MM.1S (cell line): ENCODE measurements at regions not wholly inside any gene's neighbourhood (a gene's known extent, or its start where the extent isn't known, plus 50 kb on each side); places are given as distances from the start of the nearest gene placed in this dataset.

Source experiments
- DNase-seq: peaks from one replicate; pipeline ENCODE4 v3.0.0-alpha.2; 2015
- H2AFZ ChIP-seq: fragments of 300-600 bp; sonication (generic); 2 replicates; pipeline ENCODE4 v1.6.0; 2016; ENCODE audit warnings: antibody characterized with exemption, low read length
- H3F3A ChIP-seq: fragments of 300-600 bp; sonication (generic); 2 replicates; pipeline ENCODE4 v1.6.1; 2016; ENCODE audit warnings: mild to moderate bottlenecking, antibody characterized with exemption, low read length, moderate library complexity, mixed read lengths; ENCODE audit not compliant: insufficient read depth
- H3K27ac ChIP-seq: fragments of 300-600 bp; sonication (generic); 2 replicates; pipeline ENCODE4 v1.5.1; 2016; ENCODE audit warnings: mild to moderate bottlenecking, low read length
- H3K27me3 ChIP-seq: fragments of 300-600 bp; sonication (generic); replicated peaks from 2 replicates; pipeline ENCODE4 v1.6.0; 2016; ENCODE audit warnings: low read length; ENCODE audit not compliant: insufficient read depth
- H3K36me3 ChIP-seq: fragments of 300-600 bp; sonication (generic); replicated peaks from 2 replicates; pipeline ENCODE4 v1.6.1; 2016; ENCODE audit warnings: mild to moderate bottlenecking, low read length, mixed read lengths; ENCODE audit not compliant: insufficient read depth
- H3K4me1 ChIP-seq: fragments of 300-600 bp; sonication (generic); 2 replicates; pipeline ENCODE4 v1.6.1; 2016; ENCODE audit warnings: low read length, mixed read lengths
- H3K4me2 ChIP-seq: fragments of 300-600 bp; sonication (generic); 2 replicates; pipeline ENCODE4 v1.6.0; 2016; ENCODE audit warnings: low read depth, low read length
- H3K4me3 ChIP-seq: fragments of 300-600 bp; sonication (generic); 2 replicates; pipeline ENCODE4 v1.5.1; 2016; ENCODE audit warnings: low read length, mixed read lengths
- H3K79me2 ChIP-seq: fragments of 300-600 bp; sonication (generic); 2 replicates; pipeline ENCODE4 v1.6.1; 2016; ENCODE audit warnings: mixed run types, low read length, mixed read lengths
- H3K9ac ChIP-seq: fragments of 300-600 bp; sonication (generic); 2 replicates; pipeline ENCODE4 v1.6.1; 2016; ENCODE audit warnings: low read length, mixed read lengths
- H3K9me2 ChIP-seq: fragments of 300-600 bp; sonication (generic); replicated peaks from 2 replicates; pipeline ENCODE4 v1.6.1; 2016; ENCODE audit warnings: mild to moderate bottlenecking, low read length, mixed read lengths; ENCODE audit not compliant: insufficient read depth
- H3K9me3 ChIP-seq: fragments of 300-600 bp; sonication (generic); replicated peaks from 2 replicates; pipeline ENCODE4 v1.6.1; 2016; ENCODE audit warnings: mild to moderate bottlenecking, low read length, mixed read lengths; ENCODE audit not compliant: insufficient read depth
- H4K20me1 ChIP-seq: fragments of 300-600 bp; sonication (generic); 2 replicates; pipeline ENCODE4 v1.6.1; 2016; ENCODE audit warnings: mild to moderate bottlenecking, low read length, moderate library complexity, mixed read lengths; ENCODE audit not compliant: insufficient read depth
- CTCF ChIP-seq: fragments of 300-600 bp; sonication (generic); IDR thresholded peaks from 2 replicates; pipeline ENCODE4 v1.5.1; 2016; ENCODE audit warnings: antibody characterized with exemption, low read length, mixed read lengths
- EZH2 ChIP-seq: fragments of 300-600 bp; sonication (generic); optimal IDR thresholded peaks from 2 replicates; pipeline ENCODE3; 2017; ENCODE audit warnings: low read depth, mild to moderate bottlenecking, antibody characterized with exemption, low read length, mixed read lengths
- EZH2phosphoT487 ChIP-seq: fragments of 300-600 bp; sonication (generic); IDR thresholded peaks from 2 replicates; pipeline ENCODE4 v1.6.1; 2018; ENCODE audit warnings: antibody characterized with exemption, low read length

- DNase-seq, result no peak
- Histone ChIP-seq H2AFZ (no peak overlapping the region), H3K9me3 (no peaks in the 10 kb centered on the region), H3K4me3 (no peak overlapping the region), H3K36me3 (no peaks in the 10 kb centered on the region), H3K9me2 (no peaks in the 10 kb centered on the region), H3F3A (no peaks in the 10 kb centered on the region), H3K9ac (no peak overlapping the region), H3K4me2 (no peak overlapping the region), H4K20me1 (no peaks in the 10 kb centered on the region), H3K27me3 (no peaks in the 10 kb centered on the region), H3K4me1 (no peaks in the 10 kb centered on the region), H3K27ac (no peak overlapping the region), H3K79me2 (no peaks in the 10 kb centered on the region)
- TF ChIP-seq EZH2, result no peak
- TF ChIP-seq CTCF, result no peak
- no peak for TF ChIP-seq EZH2phosphoT487
These were observed 330.0 kb downstream of the ANTXR2 start for GRCh38 chr4:79743014-79743413.

GRCh38 chr4:79739912-79740311, 331.9 kb upstream of the GK2 start:
- Histone ChIP-seq H3F3A (no peaks in the 10 kb centered on the region), H3K4me3 (no peak overlapping the region), H3K79me2 (no peaks in the 10 kb centered on the region), H4K20me1 (no peaks in the 10 kb centered on the region), H3K27me3 (no peaks in the 10 kb centered on the region), H3K4me2 (no peak overlapping the region), H3K36me3 (no peaks in the 10 kb centered on the region), H3K4me1 (no peaks in the 10 kb centered on the region), H3K9me3 (no peaks in the 10 kb centered on the region), H3K27ac (no peak overlapping the region), H3K9me2 (no peaks in the 10 kb centered on the region), H3K9ac (no peak overlapping the region), H2AFZ (no peak overlapping the region)
- TF ChIP-seq EZH2phosphoT487, result no peak
- TF ChIP-seq CTCF, result no peak
- no peak for TF ChIP-seq EZH2
- no peak for DNase-seq

GRCh38 chr4:79723507-79723906, 315.5 kb upstream of the GK2 start:
- H3K9me3 ChIP-seq, result no peaks in the 10 kb centered on the region
- no peak overlapping the region for H3K9ac ChIP-seq
- H3K36me3 ChIP-seq, result no peaks in the 10 kb centered on the region
- no peaks in the 10 kb centered on the region for H3K79me2 ChIP-seq
- no peaks in the 10 kb centered on the region for H3K27me3 ChIP-seq
- H3K4me1 ChIP-seq, result no peaks in the 10 kb centered on the region
- H3K4me3 ChIP-seq, result no peak overlapping the region
- DNase-seq, result no peak
- no peak overlapping the region for H3K4me2 ChIP-seq
- H4K20me1 ChIP-seq, result no peaks in the 10 kb centered on the region
- H2AFZ ChIP-seq, result no peak overlapping the region
- H3F3A ChIP-seq, result no peaks in the 10 kb centered on the region
- no peak overlapping the region for H3K27ac ChIP-seq
- no peaks in the 10 kb centered on the region for H3K9me2 ChIP-seq
- TF ChIP-seq CTCF (no peak), EZH2phosphoT487 (no peak), EZH2 (no peak)
